T1000 (cell line): ENCODE measurements at regions not wholly inside any gene's neighbourhood (a gene's known extent, or its start where the extent isn't known, plus 50 kb on each side); places are given as distances from the start of the nearest gene placed in this dataset.

ENCODE experiments used
- DNase-seq: peaks from one replicate; lab custom pipeline; 2025; ENCODE audit warnings: mixed read lengths; lab: John Stamatoyannopoulos, UW

- no peak for DNase-seq
Observed at GRCh38 chr6:126607289-126607688, 267.4 kb downstream of the CENPW start.

- DNase-seq = no peak
Observed at GRCh38 chr6:126608681-126609080, 268.8 kb downstream of the CENPW start.

- no peak for DNase-seq
Observed at GRCh38 chr6:126614642-126615504, 275.0 kb downstream of the CENPW start.

- no peak for DNase-seq
Observed at GRCh38 chr6:126616866-126617265, 277.0 kb downstream of the CENPW start.

- no peak for DNase-seq
Observed at GRCh38 chr6:126618639-126619343, 278.9 kb downstream of the CENPW start.

GRCh38 chr6:126620719-126621118 lies 280.8 kb downstream of the CENPW start:
- no peak for DNase-seq

GRCh38 chr6:126625019-126625418 lies 285.1 kb downstream of the CENPW start:
- DNase-seq = no peak

GRCh38 chr6:126628125-126628524 lies 288.2 kb downstream of the CENPW start:
- DNase-seq = no peak

GRCh38 chr6:126631363-126631762 lies 291.4 kb downstream of the CENPW start:
- DNase-seq = no peak

GRCh38 chr6:126632271-126632670 lies 292.4 kb downstream of the CENPW start:
- DNase-seq = no peak

- DNase-seq = no peak
Observed at GRCh38 chr6:126633373-126633772, 293.5 kb downstream of the CENPW start.

GRCh38 chr6:126640356-126640755 lies 300.4 kb downstream of the CENPW start:
- DNase-seq = no peak

- no peak for DNase-seq
Observed at GRCh38 chr6:126640921-126641320, 301.0 kb downstream of the CENPW start.

- no peak for DNase-seq
Observed at GRCh38 chr6:126641641-126642040, 301.7 kb downstream of the CENPW start.

GRCh38 chr6:126643352-126643751 lies 303.4 kb downstream of the CENPW start:
- DNase-seq = no peak

GRCh38 chr6:126650931-126651330 lies 311.0 kb downstream of the CENPW start:
- no peak for DNase-seq

- no peak for DNase-seq
Observed at GRCh38 chr6:126657561-126658175, 317.8 kb downstream of the CENPW start.

GRCh38 chr6:126660376-126660775 lies 320.5 kb downstream of the CENPW start:
- no peak for DNase-seq

GRCh38 chr6:126661646-126662045 lies 321.7 kb downstream of the CENPW start:
- no peak for DNase-seq

- DNase-seq = no peak
Observed at GRCh38 chr6:126662966-126663365, 323.1 kb downstream of the CENPW start.

- DNase-seq = no peak
Observed at GRCh38 chr6:126664271-126664670, 324.4 kb downstream of the CENPW start.

- no peak for DNase-seq
Observed at GRCh38 chr6:126665551-126665950, 325.6 kb downstream of the CENPW start.

- DNase-seq = no peak
Observed at GRCh38 chr6:126667071-126667470, 327.2 kb downstream of the CENPW start.
